A673 (cell line): ENCODE measurements at regions not wholly inside any gene's neighbourhood (a gene's known extent, or its start where the extent isn't known, plus 50 kb on each side); places are given as distances from the start of the nearest gene placed in this dataset.

Source experiments
- BruUV-seq: library from RNA; stranded (reverse); fragments of 400-500 nt; replicated peaks from 2 replicates; lab custom pipeline; 2021; lab: Mats Ljungman, UMichigan
- CTCF ChIA-PET: fragments of 300-600 bp; sonication (Branson Sonifier 250); formaldehyde crosslinking; loops from one replicate; lab custom pipeline; 2022; ENCODE audit warnings: antibody characterized with exemption; lab: Charles Lee
- POLR2A ChIA-PET: fragments of 300-600 bp; sonication (Branson Sonifier 250); formaldehyde crosslinking; loops from one replicate; lab custom pipeline; 2022; ENCODE audit warnings: antibody characterized with exemption; ENCODE audit not compliant: low non-redundant PET; lab: Charles Lee
- DNase-seq: peaks from one replicate; pipeline ENCODE4 v3.0.0-alpha.2; 2015; ENCODE audit warnings: low spot score
- H3K27ac ChIP-seq: fragments of 200-600 bp; sonication (generic); 2 replicates; pipeline ENCODE4 v1.5.1; 2016; ENCODE audit warnings: mixed run types, low read depth, mild to moderate bottlenecking, mixed read lengths, antibody characterized with exemption, low read length; ENCODE audit not compliant: poor library complexity, severe bottlenecking
- H3K27me3 ChIP-seq: fragments of 200-600 bp; sonication (generic); replicated peaks from 2 replicates; pipeline ENCODE4 v1.6.1; 2017; ENCODE audit warnings: mixed run types, low read depth, mild to moderate bottlenecking, mixed read lengths, antibody characterized with exemption, low read length; ENCODE audit not compliant: insufficient read depth, poor library complexity
- H3K36me3 ChIP-seq: fragments of 200-600 bp; sonication (generic); 2 replicates; pipeline ENCODE4 v1.6.1; 2016; ENCODE audit warnings: mixed run types, mild to moderate bottlenecking, mixed read lengths, antibody characterized with exemption, low read length; ENCODE audit not compliant: insufficient read depth, poor library complexity, severe bottlenecking
- H3K4me1 ChIP-seq: fragments of 200-600 bp; sonication (generic); 2 replicates; pipeline ENCODE4 v1.6.1; 2017; ENCODE audit warnings: mixed run types, mild to moderate bottlenecking, mixed read lengths, antibody characterized with exemption, low read length; ENCODE audit not compliant: insufficient read depth, poor library complexity, severe bottlenecking
- H3K4me3 ChIP-seq: fragments of 200-600 bp; sonication (generic); 2 replicates; pipeline ENCODE4 v1.5.1; 2016; ENCODE audit warnings: low read depth, mixed run types, mild to moderate bottlenecking, mixed read lengths, low read length; ENCODE audit not compliant: poor library complexity, severe bottlenecking
- H3K9me3 ChIP-seq: fragments of 200-600 bp; sonication (generic); 2 replicates; pipeline ENCODE4 v1.6.1; 2016; ENCODE audit warnings: mixed run types, low read depth, mild to moderate bottlenecking, mixed read lengths, antibody characterized with exemption, low read length; ENCODE audit not compliant: poor library complexity, severe bottlenecking
- CTCF ChIP-seq: fragments of 300-800, 200-600 bp; sonication (generic); conservative IDR thresholded peaks from 2 replicates; pipeline ENCODE4 v1.5.1; 2017; ENCODE audit warnings: low read depth, mild to moderate bottlenecking, antibody characterized with exemption, low read length, moderate library complexity, mixed read lengths
- EZH2 ChIP-seq: fragments of 200-600 bp; sonication (generic); IDR thresholded peaks from 2 replicates; pipeline ENCODE4 v1.6.1; 2017; ENCODE audit warnings: borderline replicate concordance, low read depth, mild to moderate bottlenecking, mixed read lengths, antibody characterized with exemption, low read length; ENCODE audit not compliant: poor library complexity, severe bottlenecking
- intact Hi-C: fragments of 100-400 bp; cut with micrococcal nuclease; formaldehyde crosslinking; loops from one replicate; pipeline ENCODE4 v1.10.0; 2022; ENCODE audit not compliant: unreplicated experiment

- H3K36me3 ChIP-seq: no peaks in the 10 kb centered on the region
- DNase-seq: no peak
- CTCF ChIA-PET: no interaction called here
- H3K27me3 ChIP-seq: no peaks in the 10 kb centered on the region
- BruUV-seq: no TSS peak
- intact Hi-C loops: no loop called here
- H3K4me1 ChIP-seq: no peaks in the 10 kb centered on the region
- H3K4me3 ChIP-seq: no peak overlapping the region
- H3K27ac ChIP-seq: no peak overlapping the region
- POLR2A ChIA-PET: no interaction called here
- TF ChIP-seq EZH2: no peak
- TF ChIP-seq CTCF: no peak
- no peaks in the 10 kb centered on the region for H3K9me3 ChIP-seq
Measured at GRCh38 chr6:53202052-53202451, 53.4 kb upstream of the GCM1 start.

- intact Hi-C loops: no loop called here
- H3K27me3 ChIP-seq: no peaks in the 10 kb centered on the region
- DNase-seq: no peak
- ChIA-PET CTCF (no interaction called here), POLR2A (no interaction called here)
- no peak overlapping the region for H3K4me3 ChIP-seq
- BruUV-seq: no TSS peak
- H3K27ac ChIP-seq: no peak overlapping the region
- TF ChIP-seq EZH2 (no peak), CTCF (no peak)
- no peaks in the 10 kb centered on the region for H3K9me3 ChIP-seq
- H3K36me3 ChIP-seq: no peaks in the 10 kb centered on the region
- no peaks in the 10 kb centered on the region for H3K4me1 ChIP-seq
Measured at GRCh38 chr6:53201270-53201669, 52.6 kb upstream of the GCM1 start.

GRCh38 chr6:53199765-53200164 lies 51.1 kb upstream of the GCM1 start:
- Histone ChIP-seq H3K4me3 (no peak overlapping the region), H3K27me3 (no peaks in the 10 kb centered on the region), H3K36me3 (no peaks in the 10 kb centered on the region), H3K4me1 (no peaks in the 10 kb centered on the region), H3K9me3 (no peaks in the 10 kb centered on the region), H3K27ac (no peak overlapping the region)
- intact Hi-C loops: no loop called here
- BruUV-seq: no TSS peak
- ChIA-PET CTCF (interaction anchor here (0.7 kb wide), 1 partner anchor 236 kb away, joined by 4 read pairs; no protein-coding TSS in a partner anchor), POLR2A (no interaction called here)
- no peak for TF ChIP-seq EZH2
- no peak for TF ChIP-seq CTCF
- no peak for DNase-seq
